Aorta (tissue), 5 donors: ENCODE measurements at regions not wholly inside any gene's neighbourhood (a gene's known extent, or its start where the extent isn't known, plus 50 kb on each side); places are given as distances from the start of the nearest gene placed in this dataset.

Experiments used
- ATAC-seq: fragments of 200-7000 bp; cut with Tn5 transposase; one replicate; pipeline ENCODE4 v1.9.1; 2022; ENCODE audit warnings: moderate library complexity; ENCODE audit not compliant: low FRiP score
- DNase-seq, 2 donors: peaks; one replicate each; pipeline ENCODE4 v3.0.0-alpha.2; 2020
- H3K27ac ChIP-seq, 2 donors: one replicate each; pipeline ENCODE4 v1.5.1; 2013; ENCODE audit warnings: low read length in 2 of 2, mild to moderate bottlenecking in 2 of 2, moderate library complexity in 2 of 2, control low read depth in 1 of 2, inconsistent platforms in 1 of 2, low read depth in 1 of 2
- H3K27me3 ChIP-seq, 2 donors: one replicate each; pipeline ENCODE4 v1.6.1; 2013; ENCODE audit warnings: control low read depth in 1 of 2, low read length in 1 of 2, mild to moderate bottlenecking in 1 of 2, moderate library complexity in 1 of 2; ENCODE audit not compliant: insufficient read depth in 2 of 2, control insufficient read depth in 1 of 2
- H3K36me3 ChIP-seq, 2 donors: one replicate each; pipeline ENCODE4 v1.6.1; 2013; ENCODE audit warnings: control low read depth in 1 of 2, low read length in 1 of 2, mild to moderate bottlenecking in 1 of 2; ENCODE audit not compliant: insufficient read depth in 2 of 2, control insufficient read depth in 1 of 2
- H3K4me1 ChIP-seq, 2 donors: one replicate each; pipeline ENCODE4 v1.6.1; 2013; ENCODE audit warnings: low read length in 2 of 2, control low read depth in 1 of 2, mild to moderate bottlenecking in 1 of 2, moderate library complexity in 1 of 2; ENCODE audit not compliant: insufficient read depth in 2 of 2, control insufficient read depth in 1 of 2
- H3K4me3 ChIP-seq, 2 donors: one replicate each; pipeline ENCODE4 v1.5.1; 2013; ENCODE audit warnings: low read length in 2 of 2, control low read depth in 1 of 2, mild to moderate bottlenecking in 1 of 2
- H3K9me3 ChIP-seq: one replicate; pipeline ENCODE4 v1.6.1; 2013; ENCODE audit warnings: mild to moderate bottlenecking, low read length; ENCODE audit not compliant: control insufficient read depth
- WGBS, 2 donors: extraction: QIAGEN DNeasy Blood & Tissue Kit; methylation state at CpG; one replicate each; pipeline ENCODE4 v1.1.7; 2013; 5-methylcytosine and 5-hydroxymethylcytosine counted together
- intact Hi-C, 2 donors: fragments of 100-400 bp; cut with DNase I; formaldehyde crosslinking; loops; one replicate each; pipeline versions ENCODE4 v1.14.2 to v1.15.0; 2022
- donor health status: healthy with polysubstance abuse.
- donor health status: Bipolar disorder and iron deficiency.
- donor health status: DM: no; HTN: no; CAD: no.
- donor health status: DM: no; HTN: no; CAD: no.
- donor health status: DM: yes; HTN: yes; CAD: no.

- Histone ChIP-seq H3K4me3 (no peak overlapping the region), H3K27ac (no peak overlapping the region), H3K4me1 (no peaks in the 10 kb centered on the region), H3K27me3 (no peaks in the 10 kb centered on the region), H3K36me3 (no peaks in the 10 kb centered on the region), H3K9me3 (no peaks in the 10 kb centered on the region)
- intact Hi-C loops = no loop called here
- ATAC-seq (no peak), DNase-seq (no peak)
- 75 to 81% methylated on average over 2 of the region's 2 CpGs for WGBS, 2 donors
These were observed 980.9 kb downstream of the BRINP3 start for GRCh38 chr1:189496768-189497167.

- Histone ChIP-seq H3K27me3 (no peaks in the 10 kb centered on the region), H3K36me3 (no peaks in the 10 kb centered on the region), H3K4me1 (no peaks in the 10 kb centered on the region), H3K9me3 (no peaks in the 10 kb centered on the region), H3K4me3 (no peak overlapping the region), H3K27ac (no peak overlapping the region)
- DNase-seq = no peak
- WGBS, 2 donors = 85% methylated on average over 4 of the region's 4 CpGs
- no peak for ATAC-seq
- intact Hi-C loops = no loop called here
These were observed 977.9 kb downstream of the BRINP3 start for GRCh38 chr1:189499736-189500135.

DNA sequence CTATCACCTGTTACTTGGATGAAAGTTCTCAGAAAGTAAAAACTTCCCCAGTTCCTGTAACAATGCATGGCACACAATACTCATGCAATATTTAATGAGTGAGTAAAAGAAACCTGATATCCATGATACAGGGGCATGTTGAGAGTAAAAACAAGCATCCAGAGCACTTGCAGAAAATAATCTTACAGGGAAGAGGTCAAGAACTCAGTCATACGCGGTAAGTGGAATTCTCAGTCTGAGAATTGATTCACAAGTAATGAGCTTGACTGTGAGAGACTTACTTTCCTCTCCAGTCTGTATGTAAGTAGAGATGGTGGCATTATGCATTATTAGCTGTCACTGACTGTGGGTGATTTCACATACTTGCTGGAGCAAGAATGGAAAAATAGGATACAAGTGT is 976.9 kb downstream of the BRINP3 start:
- Histone ChIP-seq H3K27ac (no peak overlapping the region), H3K9me3 (peaks cover 2% of the 10 kb centered on the region), H3K36me3 (no peaks in the 10 kb centered on the region), H3K4me1 (no peaks in the 10 kb centered on the region), H3K27me3 (no peaks in the 10 kb centered on the region), H3K4me3 (no peak overlapping the region)
- WGBS, 2 donors = 28 to 37% methylated on average over 2 of the region's 2 CpGs
- intact Hi-C loops = no loop called here
- DNase-seq (no peak), ATAC-seq (no peak)

GRCh38 chr1:189510827-189511226 is 966.8 kb downstream of the BRINP3 start:
- no peak overlapping the region for H3K27ac ChIP-seq
- DNase-seq (no peak), ATAC-seq (no peak)
- H3K9me3 ChIP-seq = no peaks in the 10 kb centered on the region
- no peaks in the 10 kb centered on the region for H3K27me3 ChIP-seq
- intact Hi-C loops = no loop called here
- H3K36me3 ChIP-seq = no peaks in the 10 kb centered on the region
- no peak overlapping the region for H3K4me3 ChIP-seq
- H3K4me1 ChIP-seq = no peaks in the 10 kb centered on the region

GRCh38 chr1:189513091-189513490 is 964.6 kb downstream of the BRINP3 start:
- no peak for ATAC-seq
- WGBS, 2 donors = 85 to 86% methylated on average over 6 of the region's 6 CpGs
- intact Hi-C loops = no loop called here

DNA sequence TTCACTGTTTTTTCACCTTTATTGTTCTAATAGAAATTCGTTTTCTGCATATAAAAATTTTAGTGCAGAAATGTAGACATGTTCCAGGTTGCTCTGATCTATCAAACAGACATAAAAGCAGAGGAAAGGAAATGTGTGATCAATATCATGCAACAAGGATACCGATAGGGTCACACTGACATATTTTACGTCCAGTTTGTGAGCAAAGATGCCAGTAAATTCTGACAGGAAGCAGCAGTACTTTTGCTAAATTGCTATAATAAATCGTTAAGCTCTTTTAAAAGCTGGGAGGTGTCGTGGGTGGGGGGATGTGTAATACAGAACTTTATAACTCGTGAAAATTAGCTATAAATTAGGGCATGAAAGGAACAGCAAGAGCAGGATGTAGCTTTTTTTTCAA is 955.2 kb downstream of the BRINP3 start:
- H3K36me3 ChIP-seq = no peaks in the 10 kb centered on the region
- H3K4me3 ChIP-seq = no peak overlapping the region
- ATAC-seq = no peak
- no peak overlapping the region for H3K27ac ChIP-seq
- no peak for DNase-seq
- H3K4me1 ChIP-seq = no peaks in the 10 kb centered on the region
- WGBS, 2 donors = 59 to 68% methylated on average over 6 of the region's 6 CpGs
- no peaks in the 10 kb centered on the region for H3K27me3 ChIP-seq
- no peaks in the 10 kb centered on the region for H3K9me3 ChIP-seq
- intact Hi-C loops = no loop called here

More at GRCh38 chr1:189513091-189513490, 964.6 kb downstream of the BRINP3 start:
- no peaks in the 10 kb centered on the region for H3K36me3 ChIP-seq
- no peaks in the 10 kb centered on the region for H3K27me3 ChIP-seq
- no peaks in the 10 kb centered on the region for H3K4me1 ChIP-seq
- peak in 1 of 2 donors; percentile 43 for DNase-seq
- no peak overlapping the region for H3K4me3 ChIP-seq
- no peaks in the 10 kb centered on the region for H3K9me3 ChIP-seq
- H3K27ac ChIP-seq = no peak overlapping the region

- H3K36me3 ChIP-seq = no peaks in the 10 kb centered on the region
- no peaks in the 10 kb centered on the region for H3K4me1 ChIP-seq
- intact Hi-C loops = no loop called here
- 49 to 51% methylated on average over 1 of the region's 1 CpG for WGBS, 2 donors
- no peak for ATAC-seq
- no peak overlapping the region for H3K27ac ChIP-seq
- H3K4me3 ChIP-seq = no peak overlapping the region
- no peak for DNase-seq
- H3K27me3 ChIP-seq = no peaks in the 10 kb centered on the region
- H3K9me3 ChIP-seq = no peaks in the 10 kb centered on the region
These were observed 953.2 kb downstream of the BRINP3 start for GRCh38 chr1:189524501-189524900.

GRCh38 chr1:189530162-189530561 is 947.5 kb downstream of the BRINP3 start:
- intact Hi-C loops = no loop called here
- H3K4me1 ChIP-seq = no peaks in the 10 kb centered on the region
- H3K27me3 ChIP-seq = no peaks in the 10 kb centered on the region
- no peak for DNase-seq
- H3K36me3 ChIP-seq = no peaks in the 10 kb centered on the region
- no peak overlapping the region for H3K4me3 ChIP-seq
- H3K27ac ChIP-seq = no peak overlapping the region
- H3K9me3 ChIP-seq = no peaks in the 10 kb centered on the region
- WGBS, 2 donors = 52 to 63% methylated on average over 5 of the region's 5 CpGs
- no peak for ATAC-seq

GRCh38 chr1:189538271-189538670 is 939.4 kb downstream of the BRINP3 start:
- 45 to 48% methylated on average over 2 of the region's 2 CpGs for WGBS, 2 donors
- no peak for DNase-seq

More at GRCh38 chr1:189538271-189538670, 939.4 kb downstream of the BRINP3 start:
- Histone ChIP-seq H3K4me3 (no peak overlapping the region), H3K36me3 (no peaks in the 10 kb centered on the region), H3K27me3 (no peaks in the 10 kb centered on the region), H3K4me1 (no peaks in the 10 kb centered on the region), H3K9me3 (no peaks in the 10 kb centered on the region), H3K27ac (no peak overlapping the region)
- intact Hi-C loops = no loop called here
- no peak for ATAC-seq
